ENCODE measurements at regions not wholly inside any gene's neighbourhood (a gene's known extent, or its start where the extent isn't known, plus 50 kb on each side); places are given as distances from the start of the nearest gene placed in this dataset.
"Not testable (repeated sequence)": the region's sequence is repeated elsewhere in the genome, so short reads cannot be mapped to it uniquely, and the experiment has no call there.

- H3K4me3 ChIP-seq (ENCODE audit: low read depth, low read length), result no peak overlapping the region
- no peak for TF ChIP-seq CTCF (IDR thresholded peaks at IDR 0.05; ENCODE audit: borderline replicate concordance, insufficient read depth, low read depth, low read length)
Observed at GRCh38 chr3:5347486-5347885, 160.0 kb downstream of the EDEM1 start.

GRCh38 chr3:5348229-5348902, 160.9 kb downstream of the EDEM1 start:
- H3K4me3 ChIP-seq (ENCODE audit: low read depth, low read length), result no peak overlapping the region
- TF ChIP-seq CTCF (IDR thresholded peaks at IDR 0.05; ENCODE audit: borderline replicate concordance, insufficient read depth, low read depth, low read length), result no peak

GRCh38 chr3:5349343-5349742, 161.8 kb downstream of the EDEM1 start:
- TF ChIP-seq CTCF (IDR thresholded peaks at IDR 0.05; ENCODE audit: borderline replicate concordance, insufficient read depth, low read depth, low read length), result no peak
- no peak overlapping the region for H3K4me3 ChIP-seq (ENCODE audit: low read depth, low read length)

GRCh38 chr3:5357089-5357488, 169.6 kb downstream of the EDEM1 start:
- TF ChIP-seq CTCF (IDR thresholded peaks at IDR 0.05; ENCODE audit: borderline replicate concordance, insufficient read depth, low read depth, low read length), result no peak
- H3K4me3 ChIP-seq (ENCODE audit: low read depth, low read length), result no peak overlapping the region

GRCh38 chr3:5358911-5359310, 171.4 kb downstream of the EDEM1 start:
- no peak overlapping the region for H3K4me3 ChIP-seq (ENCODE audit: low read depth, low read length)
- TF ChIP-seq CTCF (IDR thresholded peaks at IDR 0.05; ENCODE audit: borderline replicate concordance, insufficient read depth, low read depth, low read length), result no peak

- TF ChIP-seq CTCF (IDR thresholded peaks at IDR 0.05; ENCODE audit: borderline replicate concordance, insufficient read depth, low read depth, low read length), result no peak
Observed at GRCh38 chr3:5360453-5360852, 172.9 kb downstream of the EDEM1 start.

GRCh38 chr3:5366746-5367145, 179.2 kb downstream of the EDEM1 start:
- no peak overlapping the region for H3K4me3 ChIP-seq (ENCODE audit: low read depth, low read length)
- TF ChIP-seq CTCF (IDR thresholded peaks at IDR 0.05; ENCODE audit: borderline replicate concordance, insufficient read depth, low read depth, low read length), result no peak

More at GRCh38 chr3:5360453-5360852, 172.9 kb downstream of the EDEM1 start:
- H3K4me3 ChIP-seq (ENCODE audit: low read depth, low read length), result no peak overlapping the region

GRCh38 chr3:5371555-5371954, 184.0 kb downstream of the EDEM1 start:
- not testable (repeated sequence) for H3K4me3 ChIP-seq (ENCODE audit: low read depth, low read length)
